ENCODE measurements at regions not wholly inside any gene's neighbourhood (a gene's known extent, or its start where the extent isn't known, plus 50 kb on each side); places are given as distances from the start of the nearest gene placed in this dataset.

GRCh38 chr5:61907995-61908394, 398.0 kb upstream of the KIF2A start:
- H3K27ac ChIP-seq = no peak overlapping the region
- TF ChIP-seq CEBPB (IDR thresholded peaks at IDR 0.05) = no peak
- TF ChIP-seq FOXS1 (CRISPR knock-in tag; IDR thresholded peaks at IDR 0.05) = no peak
- TF ChIP-seq SREBF2 (IDR thresholded peaks at IDR 0.05) = no peak
- TF ChIP-seq HMGXB4 (CRISPR knock-in tag; IDR thresholded peaks at IDR 0.05; ENCODE audit: borderline replicate concordance) = no peak
- TF ChIP-seq EP300 (IDR thresholded peaks at IDR 0.05) = no peak
- TF ChIP-seq CTCF (IDR thresholded peaks at IDR 0.05) = no peak
- TF ChIP-seq CBX8 (IDR thresholded peaks at IDR 0.05) = no peak
- TF ChIP-seq FOSB (CRISPR knock-in tag; IDR thresholded peaks at IDR 0.05) = no peak
- no peak overlapping the region for H3K4me2 ChIP-seq
- POLR2A ChIA-PET = no interaction called here
- CTCF ChIA-PET = no interaction called here
- ATAC-seq (no peak), FAIRE-seq (no peak), DNase-seq (ENCODE audit: low read depth in 1 of 2, low spot score in 1 of 2) (no peak)
- WGBS (ENCODE audit: missing lambda C conversion rate) = 45% methylated on average over 4 of the region's 4 CpGs
- no peak overlapping the region for H3K4me3 ChIP-seq
- H3K4me1 ChIP-seq = no peaks in the 10 kb centered on the region
- H3K9me3 ChIP-seq = peaks cover 10% of the 10 kb centered on the region

GRCh38 chr5:61910771-61911170, 395.2 kb upstream of the KIF2A start:
- 80% methylated on average over 1 of the region's 2 CpGs for WGBS (ENCODE audit: missing lambda C conversion rate)
- CTCF ChIA-PET = no interaction called here
- Histone ChIP-seq H3K4me2 (no peak overlapping the region), H3K27ac (no peak overlapping the region), H3K9me3 (peaks cover 18% of the 10 kb centered on the region), H3K4me3 (no peak overlapping the region), H3K4me1 (no peaks in the 10 kb centered on the region)
- ATAC-seq (no peak), DNase-seq (ENCODE audit: low read depth in 1 of 2, low spot score in 1 of 2) (no peak), FAIRE-seq (no peak)
- TF ChIP-seq FOSL2 (IDR thresholded peaks at IDR 0.05) = no peak
- peak; percentile 82 for TF ChIP-seq FOSL2 (CRISPR knock-in tag; IDR thresholded peaks at IDR 0.05)
- TF ChIP-seq TFCP2L1 (CRISPR knock-in tag; IDR thresholded peaks at IDR 0.05) = no peak
- POLR2A ChIA-PET = no interaction called here

- 59% methylated on average over 6 of the region's 6 CpGs for WGBS (ENCODE audit: missing lambda C conversion rate)
- TF ChIP-seq FOXS1 (CRISPR knock-in tag; IDR thresholded peaks at IDR 0.05) = no peak
- TF ChIP-seq EHF (CRISPR knock-in tag; IDR thresholded peaks at IDR 0.05) = no peak
- TF ChIP-seq HOXB13 (CRISPR knock-in tag; IDR thresholded peaks at IDR 0.05; ENCODE audit: low read depth) = no peak
- TF ChIP-seq HDAC2 (IDR thresholded peaks at IDR 0.05) = no peak
- no peak for TF ChIP-seq EHMT2 (IDR thresholded peaks at IDR 0.05; ENCODE audit: low read depth)
- no peak for TF ChIP-seq NR3C1 (IDR thresholded peaks at IDR 0.05)
- no peak for TF ChIP-seq MYC (IDR thresholded peaks at IDR 0.05; ENCODE audit: borderline replicate concordance, low read length)
- no peak for TF ChIP-seq CHD2 (IDR thresholded peaks at IDR 0.05; ENCODE audit: low read length, partially characterized antibody)
- ChIA-PET CTCF (interaction anchor here (0.6 to 1.2 kb wide), 2 partner anchors 15 to 295 kb away, joined by 3 read pairs; no protein-coding TSS in a partner anchor), POLR2A (no interaction called here)
- Histone ChIP-seq H3K4me3 (no peak overlapping the region), H3K4me2 (no peak overlapping the region), H3K27ac (no peak overlapping the region), H3K4me1 (peaks cover 11% of the 10 kb centered on the region; the same call in 2 of the 3 replicates), H3K9me3 (peaks cover 18% of the 10 kb centered on the region)
- no peak for ATAC-seq
- no peak for FAIRE-seq
- DNase-seq (ENCODE audit: low read depth in 1 of 2, low spot score in 1 of 2) = no peak
Observed at GRCh38 chr5:61912559-61912958, 393.4 kb upstream of the KIF2A start.

GRCh38 chr5:61915646-61916045, 390.4 kb upstream of the KIF2A start:
- Histone ChIP-seq H3K27ac (no peak overlapping the region), H3K4me1 (peaks cover 15% of the 10 kb centered on the region; the same call in 2 of the 3 replicates), H3K4me3 (no peak overlapping the region), H3K4me2 (no peak overlapping the region), H3K9me3 (peaks cover 18% of the 10 kb centered on the region)
- ChIA-PET CTCF (no interaction called here), POLR2A (no interaction called here)
- 44% methylated on average over 4 of the region's 4 CpGs for WGBS (ENCODE audit: missing lambda C conversion rate)
- no peak for ATAC-seq
- DNase-seq (ENCODE audit: low read depth in 1 of 2, low spot score in 1 of 2) = no peak
- no peak for FAIRE-seq
- no peak for TF ChIP-seq EP300 (IDR thresholded peaks at IDR 0.05)
- no peak for TF ChIP-seq HES2 (IDR thresholded peaks at IDR 0.05)
